Bronchial epithelial cell (primary cell): ENCODE measurements at regions not wholly inside any gene's neighbourhood (a gene's known extent, or its start where the extent isn't known, plus 50 kb on each side); places are given as distances from the start of the nearest gene placed in this dataset.
A peak's percentile ranks its signal among the peaks of the same experiment; 100 is the strongest.
"Not testable (repeated sequence)": the region's sequence is repeated elsewhere in the genome, so short reads cannot be mapped to it uniquely, and the experiment has no call there.

ENCODE experiments used
- DNase-seq: peaks from one replicate; pipeline ENCODE4 v3.0.0-alpha.2; 2010; ENCODE audit warnings: low read depth
- FAIRE-seq: peaks from 2 replicates; lab custom pipeline; 2011; peaks lifted over from hg19 to GRCh38; lab: Jason Lieb, UNC
- H3K27me3 ChIP-seq: 2 replicates; pipeline ENCODE4 v1.5.1; 2011; ENCODE audit warnings: low read length; ENCODE audit not compliant: control insufficient read depth, insufficient read depth
- H3K36me3 ChIP-seq: 2 replicates; pipeline ENCODE4 v1.5.1; 2011; ENCODE audit warnings: low read length; ENCODE audit not compliant: control insufficient read depth, insufficient read depth
- H3K4me3 ChIP-seq: 2 replicates; pipeline ENCODE4 v1.5.1; 2011; ENCODE audit warnings: mild to moderate bottlenecking, low read depth, low read length, control low read depth
- TF ChIP-seq, protein P1 (sequence below): IDR thresholded peaks from 2 replicates; pipeline ENCODE4 v1.5.1; 2011; ENCODE audit warnings: mild to moderate bottlenecking, moderate library complexity, low read length, control low read depth, inconsistent platforms; ENCODE audit not compliant: insufficient read depth, severe bottlenecking

DNA sequence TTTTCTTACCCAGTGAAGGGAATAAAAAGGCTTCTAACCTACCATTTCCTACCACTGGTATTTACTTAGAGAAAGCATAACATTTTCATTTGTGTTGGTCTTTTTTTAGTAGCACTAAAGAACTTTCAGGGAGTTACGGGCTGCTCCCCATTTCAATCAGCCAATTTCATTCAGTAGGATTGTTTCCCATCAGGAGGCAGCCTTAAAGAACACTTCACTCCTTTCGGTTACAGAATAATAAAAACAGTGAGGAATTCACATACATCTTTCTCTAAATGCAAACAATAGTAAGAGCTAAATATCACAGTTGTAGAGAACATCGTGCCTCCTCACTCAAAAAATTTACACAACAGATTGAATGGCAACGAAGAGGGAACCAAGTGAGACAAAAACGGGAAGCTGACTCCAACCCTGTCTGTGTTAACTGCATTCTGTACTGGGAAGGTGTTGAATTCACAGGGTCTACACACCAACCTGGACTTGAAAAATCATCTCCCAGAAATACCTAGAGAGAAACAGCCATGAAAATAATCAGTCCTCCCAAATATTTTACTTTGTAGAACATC, 55.5 kb upstream of the ABLIM1 start:
- Histone ChIP-seq H3K36me3 (no peaks in the 10 kb centered on the region), H3K27me3 (no peaks in the 10 kb centered on the region), H3K4me3 (no peak overlapping the region)
- FAIRE-seq = no peak
- TF ChIP-seq, protein P1, sequence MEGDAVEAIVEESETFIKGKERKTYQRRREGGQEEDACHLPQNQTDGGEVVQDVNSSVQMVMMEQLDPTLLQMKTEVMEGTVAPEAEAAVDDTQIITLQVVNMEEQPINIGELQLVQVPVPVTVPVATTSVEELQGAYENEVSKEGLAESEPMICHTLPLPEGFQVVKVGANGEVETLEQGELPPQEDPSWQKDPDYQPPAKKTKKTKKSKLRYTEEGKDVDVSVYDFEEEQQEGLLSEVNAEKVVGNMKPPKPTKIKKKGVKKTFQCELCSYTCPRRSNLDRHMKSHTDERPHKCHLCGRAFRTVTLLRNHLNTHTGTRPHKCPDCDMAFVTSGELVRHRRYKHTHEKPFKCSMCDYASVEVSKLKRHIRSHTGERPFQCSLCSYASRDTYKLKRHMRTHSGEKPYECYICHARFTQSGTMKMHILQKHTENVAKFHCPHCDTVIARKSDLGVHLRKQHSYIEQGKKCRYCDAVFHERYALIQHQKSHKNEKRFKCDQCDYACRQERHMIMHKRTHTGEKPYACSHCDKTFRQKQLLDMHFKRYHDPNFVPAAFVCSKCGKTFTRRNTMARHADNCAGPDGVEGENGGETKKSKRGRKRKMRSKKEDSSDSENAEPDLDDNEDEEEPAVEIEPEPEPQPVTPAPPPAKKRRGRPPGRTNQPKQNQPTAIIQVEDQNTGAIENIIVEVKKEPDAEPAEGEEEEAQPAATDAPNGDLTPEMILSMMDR = no peak
- no peak for DNase-seq

DNA sequence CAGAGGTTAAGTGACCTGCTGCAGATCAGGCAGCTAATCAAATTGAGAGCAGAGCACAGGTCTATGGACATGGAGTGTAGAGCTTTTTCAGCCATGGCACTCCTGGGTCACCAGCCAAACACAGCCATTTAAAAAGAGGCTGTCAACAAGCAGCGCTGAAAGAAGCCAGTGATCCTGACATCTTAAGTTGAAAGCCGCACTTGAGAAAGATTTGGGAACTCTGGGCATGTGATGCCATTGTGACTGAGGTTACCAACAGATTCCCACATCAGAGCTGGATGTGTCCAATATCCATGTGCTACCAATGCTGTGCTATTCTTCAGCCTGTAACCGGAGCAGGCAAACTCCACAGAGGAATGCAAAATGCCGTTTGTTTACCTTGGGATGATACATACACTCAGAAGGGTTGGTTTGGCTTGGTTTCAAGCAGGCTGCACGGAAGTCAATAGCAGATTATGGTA, 56.2 kb upstream of the ABLIM1 start:
- no peaks in the 10 kb centered on the region for H3K27me3 ChIP-seq

DNA sequence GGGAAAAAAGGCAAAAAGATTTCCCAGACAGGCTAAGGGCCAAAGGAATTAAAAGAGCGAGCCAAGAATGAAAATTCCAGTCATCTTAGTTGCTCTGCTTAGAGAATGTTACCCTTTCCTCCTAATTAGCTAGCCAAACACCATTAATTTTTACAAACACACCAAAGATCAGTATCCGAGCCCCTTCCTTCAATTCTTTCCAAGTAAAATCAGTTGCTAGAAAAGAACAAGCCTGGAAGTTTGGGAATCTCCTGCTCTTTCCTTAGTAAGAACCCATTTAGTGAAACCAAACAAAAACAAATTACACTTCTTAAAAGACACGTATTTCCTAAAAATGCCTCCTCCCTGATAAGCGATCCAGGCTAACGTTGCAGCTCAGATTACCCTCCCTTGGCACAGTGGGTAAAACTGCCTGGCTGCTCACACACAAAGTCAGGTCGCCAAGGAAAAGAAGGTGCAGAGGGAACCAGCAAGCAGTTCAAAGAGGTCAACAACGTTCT, 57.1 kb upstream of the ABLIM1 start:
- H3K4me3 ChIP-seq = no peak overlapping the region
- DNase-seq = no peak
- TF ChIP-seq, protein P1 = no peak
- no peak for FAIRE-seq
- no peaks in the 10 kb centered on the region for H3K27me3 ChIP-seq
- no peaks in the 10 kb centered on the region for H3K36me3 ChIP-seq

More for the DNA sequence above, 56.2 kb upstream of the ABLIM1 start:
- TF ChIP-seq, protein P1 = no peak
- H3K4me3 ChIP-seq = no peak overlapping the region
- DNase-seq = peak; percentile 93
- FAIRE-seq = peak; percentile 90
- H3K36me3 ChIP-seq = no peaks in the 10 kb centered on the region

DNA sequence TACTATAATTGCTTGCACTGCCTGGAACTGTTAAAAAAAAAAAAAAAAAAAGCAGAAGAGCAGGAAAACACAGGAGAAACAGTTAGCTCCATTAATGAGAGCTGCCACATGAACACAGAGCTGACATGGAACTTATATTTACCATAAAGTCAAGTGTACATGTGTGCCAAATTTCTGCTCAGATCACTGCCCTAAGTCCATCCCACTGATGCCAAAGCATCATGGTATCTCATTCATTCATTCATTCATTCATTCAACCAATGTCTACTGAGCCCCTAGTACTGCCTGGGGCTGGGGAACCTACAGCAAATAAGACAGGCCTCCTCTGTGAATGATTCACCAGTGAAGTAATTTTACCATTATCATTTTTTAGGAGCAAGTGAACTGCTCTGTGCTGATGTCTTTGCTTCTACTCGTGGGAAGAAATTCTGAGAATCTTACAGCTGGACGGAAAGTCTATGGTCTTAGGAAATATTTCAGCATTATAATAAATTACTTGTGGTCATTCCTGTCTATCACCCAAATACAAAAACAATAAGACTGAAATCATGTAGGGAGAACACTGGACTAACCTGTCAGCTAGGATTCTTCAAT, 58.8 kb upstream of the ABLIM1 start:
- Histone ChIP-seq H3K27me3 (no peaks in the 10 kb centered on the region), H3K36me3 (no peaks in the 10 kb centered on the region), H3K4me3 (no peak overlapping the region)
- TF ChIP-seq, protein P1 = no peak
- DNase-seq (no peak), FAIRE-seq (no peak)

DNA sequence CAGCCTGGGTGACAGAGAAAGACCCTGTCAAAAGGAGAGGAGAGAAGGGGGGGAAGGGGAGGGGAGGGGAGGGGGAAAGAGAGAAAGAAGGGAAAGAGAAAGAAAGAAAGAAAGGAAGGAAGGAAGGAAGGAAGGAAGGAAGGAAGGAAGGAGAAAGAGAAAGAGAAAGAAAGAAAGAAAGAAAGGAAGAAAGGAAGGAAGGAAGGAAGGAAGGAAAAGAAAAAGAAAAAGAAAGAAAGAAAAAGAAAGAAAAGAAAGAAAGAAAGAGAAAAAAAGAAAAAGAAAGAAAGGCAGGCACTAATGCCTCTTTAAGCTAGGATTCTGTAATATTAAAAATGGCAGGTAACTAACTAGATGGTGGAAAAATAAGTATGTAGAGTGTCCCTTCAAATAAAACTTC, 59.8 kb upstream of the ABLIM1 start:
- not testable (repeated sequence) for H3K27me3 ChIP-seq, H3K4me3 ChIP-seq, H3K36me3 ChIP-seq, FAIRE-seq, DNase-seq

DNA sequence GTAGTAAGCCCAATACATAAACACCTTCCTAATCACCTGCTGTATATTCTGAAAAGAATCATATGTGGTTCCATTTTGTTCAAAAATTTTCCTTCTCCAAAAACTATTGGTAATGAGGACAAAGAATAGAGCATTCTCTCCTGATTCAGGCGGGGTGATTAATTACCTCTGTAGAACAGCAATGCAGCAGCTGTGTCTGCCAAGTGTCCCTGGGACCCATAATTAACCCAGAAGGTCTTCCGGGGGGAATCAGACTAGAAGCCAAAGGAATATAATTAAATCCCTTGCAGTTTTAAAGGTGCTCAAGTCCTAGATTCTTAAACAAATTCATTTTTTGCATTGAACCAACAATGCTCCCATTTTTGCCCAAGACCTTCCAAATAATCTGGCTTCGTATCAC, 60.3 kb upstream of the ABLIM1 start:
- TF ChIP-seq, protein P1 = no peak
- Histone ChIP-seq H3K36me3 (no peaks in the 10 kb centered on the region), H3K27me3 (no peaks in the 10 kb centered on the region), H3K4me3 (no peak overlapping the region)
- DNase-seq (no peak), FAIRE-seq (no peak)
